ENCODE measurements at regions not wholly inside any gene's neighbourhood (a gene's known extent, or its start where the extent isn't known, plus 50 kb on each side); places are given as distances from the start of the nearest gene placed in this dataset.
A peak's percentile ranks its signal among the peaks of the same experiment; 100 is the strongest.

DNA sequence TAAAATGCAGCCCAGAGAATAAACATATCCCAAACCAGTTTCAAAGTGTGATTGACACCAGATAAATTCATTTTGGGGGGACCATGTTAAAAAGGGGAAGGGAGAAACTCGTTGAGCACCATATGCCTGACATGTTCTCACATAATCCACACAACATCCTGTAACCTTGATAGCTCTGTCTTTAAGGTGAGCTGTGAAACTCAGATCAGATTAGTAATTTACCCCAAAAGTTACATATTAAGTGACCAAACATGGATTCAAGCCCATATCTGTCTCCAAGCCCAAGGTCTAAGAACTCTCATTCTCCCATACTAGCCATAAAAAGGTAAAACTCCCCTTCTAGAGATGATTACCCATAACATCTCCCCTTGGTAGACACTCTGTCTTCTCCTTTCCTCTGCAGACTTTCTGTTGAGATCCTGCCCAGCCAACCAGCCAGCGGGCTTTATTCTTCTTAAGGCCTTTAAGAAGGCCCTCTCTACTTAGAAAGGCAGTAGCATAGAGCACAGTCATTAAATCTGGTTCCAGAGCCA lies 150.7 kb downstream of the CCDC34 start:
- DNase-seq (ENCODE audit: low read depth, low spot score) = no peak
- no peak overlapping the region for H3K4me3 ChIP-seq (ENCODE audit: low read depth, low read length)
- no peak for TF ChIP-seq CTCF (IDR thresholded peaks at IDR 0.05; ENCODE audit: low read depth, low read length)
- in situ Hi-C loops (cut with HindIII; ENCODE audit: low sequenced_read_pairs) = no loop called here

GRCh38 chr11:27211370-27212127 lies 151.5 kb downstream of the CCDC34 start:
- in situ Hi-C loops (cut with HindIII; ENCODE audit: low sequenced_read_pairs) = no loop called here
- no peak for DNase-seq (ENCODE audit: low read depth, low spot score)
- peak; percentile 49 for TF ChIP-seq CTCF (IDR thresholded peaks at IDR 0.05; ENCODE audit: low read depth, low read length)
- H3K4me3 ChIP-seq (ENCODE audit: low read depth, low read length) = no peak overlapping the region

- in situ Hi-C loops (cut with HindIII; ENCODE audit: low sequenced_read_pairs) = no loop called here
- H3K4me3 ChIP-seq (ENCODE audit: low read depth, low read length) = no peak overlapping the region
- TF ChIP-seq CTCF (IDR thresholded peaks at IDR 0.05; ENCODE audit: low read depth, low read length) = no peak
- DNase-seq (ENCODE audit: low read depth, low spot score) = no peak
Measured at GRCh38 chr11:27210531-27210930, 152.5 kb downstream of the CCDC34 start.

- TF ChIP-seq CTCF (IDR thresholded peaks at IDR 0.05; ENCODE audit: low read depth, low read length) = no peak
- no peak overlapping the region for H3K4me3 ChIP-seq (ENCODE audit: low read depth, low read length)
- in situ Hi-C loops (cut with HindIII; ENCODE audit: low sequenced_read_pairs) = no loop called here
- peak; percentile 97 for DNase-seq (ENCODE audit: low read depth, low spot score)
Measured at GRCh38 chr11:27209562-27210005, 153.4 kb downstream of the CCDC34 start.

DNA sequence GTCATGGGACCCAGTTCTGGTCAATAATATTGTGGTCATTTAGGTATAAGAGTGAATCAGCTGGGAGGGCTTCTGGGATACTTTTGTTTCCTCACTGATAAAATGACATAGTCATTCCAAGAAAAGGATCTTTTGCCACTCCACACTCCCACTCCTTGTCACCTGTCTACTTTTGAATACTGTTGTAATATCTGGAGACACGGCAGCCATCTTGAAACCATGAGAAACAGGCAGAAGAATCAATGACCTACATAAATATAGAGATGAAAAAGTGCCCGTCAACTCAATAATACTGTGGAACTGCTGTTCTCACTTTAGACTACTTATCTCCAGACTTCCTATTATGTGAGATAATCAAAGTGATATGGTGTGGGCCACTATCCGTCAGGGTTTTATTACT lies 154.2 kb downstream of the CCDC34 start:
- in situ Hi-C loops (cut with HindIII; ENCODE audit: low sequenced_read_pairs) = no loop called here
- H3K4me3 ChIP-seq (ENCODE audit: low read depth, low read length) = no peak overlapping the region
- no peak for TF ChIP-seq CTCF (IDR thresholded peaks at IDR 0.05; ENCODE audit: low read depth, low read length)
- DNase-seq (ENCODE audit: low read depth, low spot score) = no peak

- peak; percentile 42 for DNase-seq (ENCODE audit: low read depth, low spot score)
- no peak for TF ChIP-seq CTCF (IDR thresholded peaks at IDR 0.05; ENCODE audit: low read depth, low read length)
- no peak overlapping the region for H3K4me3 ChIP-seq (ENCODE audit: low read depth, low read length)
- in situ Hi-C loops (cut with HindIII; ENCODE audit: low sequenced_read_pairs) = no loop called here
Measured at GRCh38 chr11:27207025-27207650, 155.9 kb downstream of the CCDC34 start.
